Testis (tissue), 2 donors: ENCODE measurements at regions not wholly inside any gene's neighbourhood (a gene's known extent, or its start where the extent isn't known, plus 50 kb on each side); places are given as distances from the start of the nearest gene placed in this dataset.

ENCODE experiments used
- DNase-seq: peaks from one replicate; pipeline ENCODE4 v3.0.0-alpha.2; 2019
- H3K27ac ChIP-seq, 2 donors: fragments of 200-600 bp; sonication (generic); one replicate each; pipeline ENCODE4 v1.5.1; 2019
- H3K27me3 ChIP-seq: fragments of 200-600 bp; sonication (generic); one replicate; pipeline ENCODE4 v1.5.1; 2019
- H3K36me3 ChIP-seq: fragments of 200-600 bp; sonication (generic); one replicate; pipeline ENCODE4 v1.5.1; 2017; ENCODE audit warnings: low read depth; ENCODE audit errors: missing control alignments
- H3K4me1 ChIP-seq: fragments of 200-600 bp; sonication (generic); one replicate; pipeline ENCODE4 v1.5.1; 2019
- H3K4me3 ChIP-seq, 2 donors: fragments of 200-600 bp; sonication (generic); one replicate each; pipeline ENCODE4 v1.5.1; 2017 to 2019
- H3K9me3 ChIP-seq: fragments of 200-600 bp; sonication (generic); one replicate; pipeline ENCODE4 v1.5.1; 2017
- POLR2A ChIP-seq: fragments of 450-650 bp; IDR thresholded peaks from one replicate; pipeline ENCODE4 v1.6.1; 2017; ENCODE audit warnings: antibody characterized with exemption, mild to moderate bottlenecking, moderate library complexity
- WGBS, 2 donors: methylation state at CpG; one replicate each; pipeline ENCODE4 v1.1.5; 2018; 5-methylcytosine and 5-hydroxymethylcytosine counted together
- intact Hi-C: fragments of 100-400 bp; cut with DNase I; formaldehyde crosslinking; loops from one replicate; pipeline ENCODE4 v1.15.1; 2023; ENCODE audit warnings: low total_unique reads
- microRNA counts, 2 donors: library from miRNA; unstranded; fragments of <30 nt; microRNA quantifications; one replicate each; lab custom pipeline; 2016
- microRNA-seq, 2 donors: library from miRNA; unstranded; fragments of <30 nt; microRNA quantifications; one replicate each; pipeline ENCODE4, GENCODE V29; 2016; ENCODE audit warnings: borderline number of aligned reads in 2 of 2, borderline replicate concordance in 1 of 2
- small RNA-seq, 2 donors: library from RNA; depleted of rRNA; stranded (forward); fragments of <200 nt; gene quantifications; one replicate each; pipeline ENCODE3, GENCODE V24; 2016
- TF ChIP-seq, protein P1 (sequence below), 3 experiments: fragments of 450-650 bp in 2 of 3; fragments of 200-600 bp in 1 of 3; sonication (generic) in 1 of 3; IDR thresholded peaks; one replicate each; pipeline ENCODE4 v1.5.1; 2016 to 2019; ENCODE audit warnings: antibody characterized with exemption in 3 of 3, mild to moderate bottlenecking in 2 of 3, moderate library complexity in 1 of 3

DNA sequence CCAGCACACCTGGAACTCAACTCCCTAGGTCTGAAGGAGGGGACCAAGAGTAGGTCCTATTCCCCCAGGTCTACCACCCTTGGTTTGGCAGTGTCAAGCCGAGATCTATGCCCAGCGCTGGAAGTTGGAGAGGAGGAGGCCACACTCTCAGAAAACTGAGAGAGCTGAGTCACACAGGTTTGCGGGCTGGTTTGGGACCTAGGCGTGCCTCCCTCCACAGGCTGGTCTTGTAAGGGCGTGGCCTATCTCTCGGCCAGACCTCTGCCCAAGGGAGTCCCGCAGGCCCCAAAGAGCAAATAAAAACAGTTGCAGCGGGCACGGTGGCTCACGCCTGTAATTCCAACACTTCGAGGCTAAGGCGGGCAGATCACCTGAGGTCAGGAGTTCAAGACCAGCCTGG is 52.9 kb upstream of the INTU start:
- WGBS, 2 donors, result 75 to 84% methylated on average over 10 to 12 of the region's 12 CpGs

DNA sequence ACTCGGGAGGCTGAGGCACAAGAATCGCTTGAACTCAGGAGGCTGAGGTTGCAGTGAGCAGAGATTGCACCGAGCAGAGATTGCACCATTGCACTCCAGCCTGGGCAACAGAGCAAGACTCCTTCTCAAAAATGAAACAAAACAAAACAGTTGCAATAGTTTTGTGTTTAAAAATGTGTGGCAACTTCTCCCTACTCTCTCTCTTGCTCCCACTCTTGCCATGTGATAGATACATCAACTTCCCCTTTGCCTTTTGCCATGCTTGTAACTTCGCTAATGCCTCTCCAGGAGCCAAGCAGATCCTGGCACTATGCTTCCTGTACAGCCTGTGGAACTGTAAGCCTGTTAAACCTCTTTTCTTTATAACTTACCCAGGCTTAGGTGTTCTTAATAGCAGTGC is 52.5 kb upstream of the INTU start:
- no peaks in the 10 kb centered on the region for H3K36me3 ChIP-seq
- H3K27me3 ChIP-seq, result no peaks in the 10 kb centered on the region
- no peaks in the 10 kb centered on the region for H3K9me3 ChIP-seq
- 84 to 88% methylated on average over 4 of the region's 4 CpGs for WGBS, 2 donors
- no peak overlapping the region for H3K4me3 ChIP-seq
- no peak for TF ChIP-seq POLR2A
- TF ChIP-seq, protein P1, sequence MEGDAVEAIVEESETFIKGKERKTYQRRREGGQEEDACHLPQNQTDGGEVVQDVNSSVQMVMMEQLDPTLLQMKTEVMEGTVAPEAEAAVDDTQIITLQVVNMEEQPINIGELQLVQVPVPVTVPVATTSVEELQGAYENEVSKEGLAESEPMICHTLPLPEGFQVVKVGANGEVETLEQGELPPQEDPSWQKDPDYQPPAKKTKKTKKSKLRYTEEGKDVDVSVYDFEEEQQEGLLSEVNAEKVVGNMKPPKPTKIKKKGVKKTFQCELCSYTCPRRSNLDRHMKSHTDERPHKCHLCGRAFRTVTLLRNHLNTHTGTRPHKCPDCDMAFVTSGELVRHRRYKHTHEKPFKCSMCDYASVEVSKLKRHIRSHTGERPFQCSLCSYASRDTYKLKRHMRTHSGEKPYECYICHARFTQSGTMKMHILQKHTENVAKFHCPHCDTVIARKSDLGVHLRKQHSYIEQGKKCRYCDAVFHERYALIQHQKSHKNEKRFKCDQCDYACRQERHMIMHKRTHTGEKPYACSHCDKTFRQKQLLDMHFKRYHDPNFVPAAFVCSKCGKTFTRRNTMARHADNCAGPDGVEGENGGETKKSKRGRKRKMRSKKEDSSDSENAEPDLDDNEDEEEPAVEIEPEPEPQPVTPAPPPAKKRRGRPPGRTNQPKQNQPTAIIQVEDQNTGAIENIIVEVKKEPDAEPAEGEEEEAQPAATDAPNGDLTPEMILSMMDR (IDR thresholded peaks at IDR 0.05), result no peak
- intact Hi-C loops, result no loop called here
- no peak for DNase-seq
- no peaks in the 10 kb centered on the region for H3K4me1 ChIP-seq
- no peak overlapping the region for H3K27ac ChIP-seq

More for the DNA sequence above, 52.9 kb upstream of the INTU start:
- Histone ChIP-seq H3K4me1 (no peaks in the 10 kb centered on the region), H3K27me3 (no peaks in the 10 kb centered on the region), H3K9me3 (no peaks in the 10 kb centered on the region), H3K27ac (no peak overlapping the region), H3K4me3 (no peak overlapping the region), H3K36me3 (no peaks in the 10 kb centered on the region)
- intact Hi-C loops, result no loop called here
- TF ChIP-seq, protein P1 (IDR thresholded peaks at IDR 0.05), result no peak
- TF ChIP-seq POLR2A, result no peak
- DNase-seq, result no peak

DNA sequence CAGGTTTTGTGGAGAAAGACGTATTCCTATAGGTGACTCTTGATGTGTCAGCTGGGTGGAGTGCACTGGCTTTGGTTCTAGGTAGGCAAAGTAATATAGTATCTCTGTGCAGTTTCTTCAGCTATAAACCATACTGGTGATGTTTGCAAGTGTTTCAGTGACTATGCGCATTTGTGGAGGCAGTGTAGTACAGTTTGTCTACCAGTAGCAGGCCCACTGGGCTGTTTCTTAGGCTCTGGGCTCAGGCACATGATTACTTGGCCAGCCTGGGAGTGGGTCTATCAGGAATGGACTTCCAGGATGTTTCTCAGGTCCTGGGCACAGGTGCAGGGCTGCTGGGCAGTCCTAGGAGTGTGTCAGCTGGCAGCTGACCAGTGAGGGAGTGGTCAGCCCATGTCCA is 51.9 kb upstream of the INTU start:
- no peak for DNase-seq
- Histone ChIP-seq H3K27me3 (no peaks in the 10 kb centered on the region), H3K27ac (no peak overlapping the region), H3K36me3 (no peaks in the 10 kb centered on the region), H3K4me1 (no peaks in the 10 kb centered on the region), H3K9me3 (no peaks in the 10 kb centered on the region), H3K4me3 (no peak overlapping the region)
- TF ChIP-seq, protein P1 (IDR thresholded peaks at IDR 0.05), result no peak
- no peak for TF ChIP-seq POLR2A
- intact Hi-C loops, result no loop called here
- 84 to 89% methylated on average over 2 of the region's 2 CpGs for WGBS, 2 donors

MicroRNAs encoded in the stretch of these regions (microRNA counts, 767-probe panel; counts per million panel counts)
- microRNA hsa-miR-2054 (lab: Ali Mortazavi, UCI), result 0 to 152 counts per million in 2 donors

Small RNA genes in the stretch of these regions (microRNA-seq; reads per million reads assigned to microRNA genes)
- gene MIR2054, result 0 reads per million in 2 donors

Small RNA genes in the stretch of these regions (small RNA-seq; reads per million reads assigned to genes)
- gene RF00019, result 0 reads per million in 2 donors
